ENCODE measurements at regions not wholly inside any gene's neighbourhood (a gene's known extent, or its start where the extent isn't known, plus 50 kb on each side); places are given as distances from the start of the nearest gene placed in this dataset.

DNA sequence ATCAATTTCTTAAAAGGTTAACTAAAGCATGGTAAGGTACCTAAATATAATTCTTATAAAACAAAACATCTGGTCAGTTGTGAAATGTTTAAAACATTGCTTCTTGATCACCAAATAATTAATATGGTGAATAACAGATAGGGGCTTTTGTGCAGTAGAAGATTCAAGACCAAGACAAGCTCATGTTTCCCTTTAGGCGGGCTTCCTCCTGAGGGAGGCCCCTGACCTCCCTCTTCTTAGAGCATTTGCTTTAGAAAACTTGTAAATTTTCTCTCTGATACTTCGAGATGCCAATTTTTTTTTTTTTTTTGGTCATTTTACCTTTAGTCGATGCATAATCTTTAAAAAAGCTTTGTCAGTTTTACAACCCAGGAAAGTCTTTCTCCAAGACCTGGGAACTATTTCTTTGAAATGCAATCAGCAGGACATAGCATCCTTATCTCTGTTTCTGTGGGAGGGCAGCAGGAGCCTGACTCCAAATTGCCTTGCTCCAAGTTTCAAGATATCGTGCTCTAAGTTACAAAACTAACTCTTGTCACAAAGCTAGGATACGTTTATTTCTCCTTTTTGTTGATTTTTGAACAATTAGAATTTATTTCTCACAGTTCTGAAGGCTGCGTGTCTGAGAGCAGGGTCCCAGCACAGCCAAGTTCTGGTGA is 66.6 kb upstream of the BICD1 start:
- DNase-seq (ENCODE audit: low read depth, low spot score): no peak
- no peak overlapping the region for H3K4me3 ChIP-seq (ENCODE audit: low read length)

DNA sequence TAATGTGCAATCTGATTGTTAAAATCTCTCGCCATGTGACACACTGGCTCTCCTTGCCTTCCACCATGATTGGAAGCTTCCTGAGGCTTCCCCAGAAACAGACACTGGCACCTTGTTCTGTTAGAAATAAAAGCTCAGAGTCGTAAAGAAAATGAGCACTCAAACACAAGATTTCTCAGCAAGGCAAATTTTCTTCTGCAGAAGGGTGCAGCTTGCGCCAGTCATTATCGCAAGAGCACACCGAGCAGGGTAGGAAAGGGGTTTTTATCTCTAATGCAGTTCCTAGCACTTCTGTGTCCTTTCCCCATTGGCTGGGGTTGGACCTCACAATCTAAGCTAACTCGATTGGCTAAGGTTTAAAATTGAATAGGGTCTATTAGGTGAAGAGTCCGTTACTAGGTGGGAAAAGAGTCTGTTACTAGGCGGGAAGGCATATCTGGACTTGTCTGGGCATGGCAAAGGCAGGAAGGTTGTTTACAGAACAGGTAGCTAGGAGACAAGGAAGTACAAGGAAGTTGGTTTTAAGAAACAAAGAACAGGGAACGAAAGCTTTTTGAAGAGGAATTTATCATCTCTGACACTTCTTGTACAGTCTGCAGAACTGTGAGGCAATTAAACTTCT is 62.6 kb upstream of the BICD1 start:
- DNase-seq (ENCODE audit: low read depth, low spot score): no peak
- no peak overlapping the region for H3K4me3 ChIP-seq (ENCODE audit: low read length)

DNA sequence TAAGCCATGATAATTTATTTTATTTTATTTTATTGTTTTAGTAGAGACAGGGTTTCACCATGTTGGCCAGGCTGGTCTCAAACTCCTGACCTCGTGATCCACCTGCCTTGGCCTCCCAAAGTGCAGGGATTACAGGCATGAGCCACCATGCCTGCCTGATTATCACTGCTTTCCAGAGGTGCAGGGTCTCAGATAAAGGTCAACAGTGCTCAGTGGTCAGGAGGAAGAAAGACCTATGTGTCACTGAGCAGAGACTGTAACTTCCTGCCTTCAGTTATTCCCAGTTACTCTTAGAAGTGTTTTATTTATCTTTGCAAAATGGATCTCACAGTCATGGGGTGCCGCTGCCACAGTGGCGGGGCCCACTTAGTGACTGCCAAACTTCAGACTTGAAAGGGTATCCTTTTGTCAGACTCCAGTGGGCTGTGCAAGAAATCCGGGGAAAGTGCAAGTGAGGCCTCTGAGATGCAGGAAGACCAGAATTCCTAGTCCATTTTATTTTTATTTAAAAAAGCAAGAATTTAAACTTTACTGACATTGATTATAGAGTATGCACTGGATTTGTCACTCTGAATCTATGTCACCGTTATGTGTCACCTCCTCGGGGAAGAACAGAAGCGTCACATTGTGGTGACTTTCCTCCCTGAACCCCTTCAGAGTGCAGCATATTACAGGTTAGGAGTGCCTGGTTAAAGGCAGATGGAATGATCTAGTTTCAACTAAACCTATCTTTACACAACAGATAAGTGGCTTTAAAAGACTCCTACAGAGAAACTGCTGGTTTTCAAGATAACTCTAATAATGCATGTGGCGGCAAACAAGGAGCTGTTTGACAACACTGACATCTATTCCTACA is 59.1 kb upstream of the BICD1 start:
- no peak overlapping the region for H3K4me3 ChIP-seq (ENCODE audit: low read length)
- no peak for DNase-seq (ENCODE audit: low read depth, low spot score)

DNA sequence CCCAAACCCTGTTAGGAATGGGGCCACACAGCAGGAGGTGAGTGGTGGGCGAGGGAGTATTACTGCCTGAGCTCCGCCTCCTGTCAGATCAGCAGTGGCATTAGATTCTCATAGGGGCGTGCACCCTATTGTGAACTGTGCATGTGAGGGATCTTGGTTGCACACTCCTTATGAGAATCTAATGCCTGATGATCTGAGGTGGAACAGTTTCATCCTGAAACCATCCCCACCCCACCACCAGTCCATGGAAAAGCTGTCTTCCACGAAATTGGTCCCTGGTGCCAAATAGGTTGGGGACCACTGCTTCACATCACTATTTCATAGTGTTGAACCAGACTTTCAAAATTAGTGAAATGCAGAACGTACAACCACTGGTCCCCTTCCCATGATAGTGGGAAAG is 57.9 kb upstream of the BICD1 start:
- no peak for DNase-seq (ENCODE audit: low read depth, low spot score)
- no peak overlapping the region for H3K4me3 ChIP-seq (ENCODE audit: low read length)

DNA sequence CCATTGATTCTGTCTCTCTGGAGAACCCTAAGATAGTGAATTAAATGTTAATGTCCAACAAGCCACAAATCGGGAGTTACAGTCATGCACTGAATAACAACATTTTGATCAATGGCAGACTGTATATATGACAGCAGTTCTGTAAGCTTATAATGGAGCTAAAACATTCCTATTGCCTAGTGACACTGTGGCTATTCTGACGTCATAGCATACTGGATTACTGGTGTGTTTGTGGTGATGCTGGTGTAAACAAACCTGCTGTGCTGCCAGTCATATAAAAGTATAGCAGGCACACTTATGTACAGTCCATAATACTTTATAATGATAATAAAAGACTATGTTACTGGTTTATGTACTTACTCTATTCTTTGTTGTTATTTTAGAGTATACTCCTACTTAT is 56.7 kb upstream of the BICD1 start:
- no peak overlapping the region for H3K4me3 ChIP-seq (ENCODE audit: low read length)
- DNase-seq (ENCODE audit: low read depth, low spot score): no peak

DNA sequence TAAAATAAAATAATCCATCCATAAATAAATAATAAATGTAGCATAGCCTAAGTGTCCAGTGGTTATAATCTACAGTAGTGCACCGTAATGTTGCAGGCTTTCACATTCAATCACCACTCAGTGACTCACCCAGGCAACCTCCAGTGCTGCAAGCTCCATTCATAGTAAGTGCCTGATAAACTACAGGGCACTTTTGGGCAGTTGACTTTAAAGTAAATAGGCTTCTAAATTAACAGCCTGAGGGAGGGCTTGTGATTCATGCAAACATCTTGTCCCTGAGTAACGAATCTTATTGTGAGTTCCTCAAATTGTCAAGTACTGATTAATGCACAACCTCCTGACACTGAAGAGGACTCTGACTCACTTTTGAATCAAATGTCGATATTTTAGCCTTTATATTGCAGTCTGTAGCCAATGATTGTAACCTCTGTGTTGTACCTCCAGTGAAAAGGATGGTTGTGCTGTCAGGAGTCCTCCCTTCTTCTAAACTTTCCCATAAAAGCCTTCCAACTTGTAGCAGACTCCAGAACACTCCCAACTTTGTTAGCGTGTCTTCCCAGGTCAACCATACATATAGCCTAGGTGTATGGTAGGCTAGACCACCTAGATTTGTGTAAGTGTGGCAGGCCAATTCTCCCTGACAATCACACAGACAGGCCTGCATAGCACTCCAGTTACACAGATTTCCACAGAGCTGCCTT is 55.0 kb upstream of the BICD1 start:
- DNase-seq (ENCODE audit: low read depth, low spot score): no peak
- H3K4me3 ChIP-seq (ENCODE audit: low read length): no peak overlapping the region

GRCh38 chr12:32052212-32052713 is 54.4 kb upstream of the BICD1 start:
- H3K4me3 ChIP-seq (ENCODE audit: low read length): no peak overlapping the region
- no peak for DNase-seq (ENCODE audit: low read depth, low spot score)

DNA sequence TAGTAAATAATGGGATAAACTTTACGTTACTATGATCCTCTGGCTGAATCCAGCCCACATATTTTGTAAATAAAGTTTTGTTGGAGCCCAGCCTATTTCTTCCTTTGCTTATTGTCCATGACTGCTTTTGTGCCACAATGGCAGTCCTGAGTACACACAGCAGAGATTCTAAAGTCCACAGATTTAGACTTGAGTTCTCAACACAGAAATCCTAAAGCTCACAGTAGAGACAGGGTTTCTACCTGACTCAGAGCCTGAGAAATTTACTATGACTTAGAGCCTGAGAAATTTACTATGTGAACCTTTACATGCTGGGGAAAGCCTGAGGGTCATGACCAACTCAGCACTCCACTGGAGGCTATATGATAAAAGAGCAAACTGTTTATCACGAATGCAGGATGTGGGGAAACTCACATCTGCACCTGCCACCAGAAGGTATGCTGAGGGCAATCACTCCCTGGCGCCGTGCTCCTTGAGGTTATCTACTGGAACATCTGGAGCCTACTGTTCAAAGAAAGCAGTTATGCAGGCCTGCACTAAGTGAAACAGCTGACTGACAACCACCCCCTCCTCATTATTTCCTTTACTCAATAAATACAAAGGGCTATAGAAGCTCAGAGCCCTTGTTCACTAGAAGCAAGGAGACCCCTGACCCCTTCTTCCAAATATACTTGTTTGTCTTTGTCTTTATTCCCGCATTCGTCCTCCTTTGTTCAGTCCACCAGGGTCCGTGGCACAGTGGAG is 52.6 kb upstream of the BICD1 start:
- DNase-seq (ENCODE audit: low read depth, low spot score): peak; percentile 98
- no peak overlapping the region for H3K4me3 ChIP-seq (ENCODE audit: low read length)

All from Jurkat, Clone E6-1 (cell line).